ENCODE measurements at regions not wholly inside any gene's neighbourhood (a gene's known extent, or its start where the extent isn't known, plus 50 kb on each side); places are given as distances from the start of the nearest gene placed in this dataset.
"Not testable (repeated sequence)": the region's sequence is repeated elsewhere in the genome, so short reads cannot be mapped to it uniquely, and the experiment has no call there.

GRCh38 chr2:193201583-193201982 lies 1006.9 kb upstream of the TMEFF2 start:
- no peak for DNase-seq
- H3K27ac ChIP-seq: no peak overlapping the region

GRCh38 chr2:193199322-193199721 lies 1004.6 kb upstream of the TMEFF2 start:
- DNase-seq: no peak
- H3K27me3 ChIP-seq (ENCODE audit: insufficient read depth, low read depth, severe bottlenecking): no peaks in the 10 kb centered on the region
- H3K9me3 ChIP-seq (ENCODE audit: severe bottlenecking): no peaks in the 10 kb centered on the region
- TF ChIP-seq CTCF (IDR thresholded peaks at IDR 0.05; ENCODE audit: low read depth, low read length): no peak
- no peaks in the 10 kb centered on the region for H3K36me3 ChIP-seq
- H3K4me3 ChIP-seq (ENCODE audit: low read depth, low read length): no peak overlapping the region
- no peak overlapping the region for H3K27ac ChIP-seq

More at GRCh38 chr2:193201583-193201982, 1006.9 kb upstream of the TMEFF2 start:
- no peak for TF ChIP-seq CTCF (IDR thresholded peaks at IDR 0.05; ENCODE audit: low read depth, low read length)
- H3K4me3 ChIP-seq (ENCODE audit: low read depth, low read length): no peak overlapping the region
- no peaks in the 10 kb centered on the region for H3K27me3 ChIP-seq (ENCODE audit: insufficient read depth, low read depth, severe bottlenecking)
- H3K36me3 ChIP-seq: no peaks in the 10 kb centered on the region
- H3K9me3 ChIP-seq (ENCODE audit: severe bottlenecking): no peaks in the 10 kb centered on the region

GRCh38 chr2:193187816-193188215 lies 993.1 kb upstream of the TMEFF2 start:
- TF ChIP-seq CTCF (IDR thresholded peaks at IDR 0.05; ENCODE audit: low read depth, low read length): no peak
- Histone ChIP-seq H3K9me3 (ENCODE audit: severe bottlenecking) (no peaks in the 10 kb centered on the region), H3K36me3 (no peaks in the 10 kb centered on the region), H3K4me3 (ENCODE audit: low read depth, low read length) (no peak overlapping the region), H3K27ac (no peak overlapping the region), H3K27me3 (ENCODE audit: insufficient read depth, low read depth, severe bottlenecking) (no peaks in the 10 kb centered on the region)
- no peak for DNase-seq

GRCh38 chr2:193170981-193171380 lies 976.2 kb upstream of the TMEFF2 start:
- not testable (repeated sequence) for H3K4me3 ChIP-seq (ENCODE audit: low read depth, low read length); H3K27ac ChIP-seq; H3K9me3 ChIP-seq (ENCODE audit: severe bottlenecking); DNase-seq; H3K36me3 ChIP-seq; H3K27me3 ChIP-seq (ENCODE audit: insufficient read depth, low read depth, severe bottlenecking)

GRCh38 chr2:193156480-193156879 lies 961.7 kb upstream of the TMEFF2 start:
- TF ChIP-seq CTCF (IDR thresholded peaks at IDR 0.05; ENCODE audit: low read depth, low read length): no peak
- DNase-seq: no peak
- no peaks in the 10 kb centered on the region for H3K27me3 ChIP-seq (ENCODE audit: insufficient read depth, low read depth, severe bottlenecking)
- no peaks in the 10 kb centered on the region for H3K9me3 ChIP-seq (ENCODE audit: severe bottlenecking)
- no peak overlapping the region for H3K4me3 ChIP-seq (ENCODE audit: low read depth, low read length)
- no peak overlapping the region for H3K27ac ChIP-seq
- no peaks in the 10 kb centered on the region for H3K36me3 ChIP-seq

- H3K4me3 ChIP-seq (ENCODE audit: low read depth, low read length): no peak overlapping the region
Measured at GRCh38 chr2:193154076-193154475, 959.3 kb upstream of the TMEFF2 start.

More at GRCh38 chr2:193154076-193154475, 959.3 kb upstream of the TMEFF2 start:
- TF ChIP-seq CTCF (IDR thresholded peaks at IDR 0.05; ENCODE audit: low read depth, low read length): no peak
- H3K9me3 ChIP-seq (ENCODE audit: severe bottlenecking): no peaks in the 10 kb centered on the region
- no peaks in the 10 kb centered on the region for H3K36me3 ChIP-seq
- H3K27ac ChIP-seq: no peak overlapping the region
- no peaks in the 10 kb centered on the region for H3K27me3 ChIP-seq (ENCODE audit: insufficient read depth, low read depth, severe bottlenecking)
- no peak for DNase-seq

Measured in WERI-Rb-1 (cell line).